ENCODE measurements at regions not wholly inside any gene's neighbourhood (a gene's known extent, or its start where the extent isn't known, plus 50 kb on each side); places are given as distances from the start of the nearest gene placed in this dataset.

GRCh38 chr2:128446874-128447537, 128.3 kb upstream of the HS6ST1 start:
- Histone ChIP-seq H3K4me3 (ENCODE audit: low read length) (no peak overlapping the region), H3K9me3 (replicated peaks; ENCODE audit: insufficient read depth, low read length) (no peaks in the 10 kb centered on the region), H3K4me1 (ENCODE audit: low read length) (no peaks in the 10 kb centered on the region), H3K9ac (ENCODE audit: low read length) (no peak overlapping the region), H4K20me1 (ENCODE audit: insufficient read depth, low read length) (no peaks in the 10 kb centered on the region), H3K27ac (ENCODE audit: low read length) (no peak overlapping the region), H3F3A (ENCODE audit: insufficient read depth, low read length) (no peaks in the 10 kb centered on the region), H2AFZ (ENCODE audit: low read length) (no peak overlapping the region), H3K9me2 (replicated peaks; ENCODE audit: insufficient read depth, low read length) (no peaks in the 10 kb centered on the region), H3K27me3 (replicated peaks; ENCODE audit: insufficient read depth, low read length) (no peaks in the 10 kb centered on the region), H3K79me2 (ENCODE audit: low read length) (no peaks in the 10 kb centered on the region), H3K4me2 (ENCODE audit: low read depth, low read length) (no peak overlapping the region), H3K36me3 (replicated peaks; ENCODE audit: insufficient read depth, low read length) (no peaks in the 10 kb centered on the region)
- TF ChIP-seq, protein P1, sequence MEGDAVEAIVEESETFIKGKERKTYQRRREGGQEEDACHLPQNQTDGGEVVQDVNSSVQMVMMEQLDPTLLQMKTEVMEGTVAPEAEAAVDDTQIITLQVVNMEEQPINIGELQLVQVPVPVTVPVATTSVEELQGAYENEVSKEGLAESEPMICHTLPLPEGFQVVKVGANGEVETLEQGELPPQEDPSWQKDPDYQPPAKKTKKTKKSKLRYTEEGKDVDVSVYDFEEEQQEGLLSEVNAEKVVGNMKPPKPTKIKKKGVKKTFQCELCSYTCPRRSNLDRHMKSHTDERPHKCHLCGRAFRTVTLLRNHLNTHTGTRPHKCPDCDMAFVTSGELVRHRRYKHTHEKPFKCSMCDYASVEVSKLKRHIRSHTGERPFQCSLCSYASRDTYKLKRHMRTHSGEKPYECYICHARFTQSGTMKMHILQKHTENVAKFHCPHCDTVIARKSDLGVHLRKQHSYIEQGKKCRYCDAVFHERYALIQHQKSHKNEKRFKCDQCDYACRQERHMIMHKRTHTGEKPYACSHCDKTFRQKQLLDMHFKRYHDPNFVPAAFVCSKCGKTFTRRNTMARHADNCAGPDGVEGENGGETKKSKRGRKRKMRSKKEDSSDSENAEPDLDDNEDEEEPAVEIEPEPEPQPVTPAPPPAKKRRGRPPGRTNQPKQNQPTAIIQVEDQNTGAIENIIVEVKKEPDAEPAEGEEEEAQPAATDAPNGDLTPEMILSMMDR (IDR thresholded peaks at IDR 0.05; ENCODE audit: low read length): no peak
- TF ChIP-seq EZH2phosphoT487 (IDR thresholded peaks at IDR 0.05; ENCODE audit: low read length): no peak
- no peak for TF ChIP-seq EZH2 (optimal IDR thresholded peaks at IDR 0.05; ENCODE audit: low read depth, low read length)
- DNase-seq: no peak

DNA sequence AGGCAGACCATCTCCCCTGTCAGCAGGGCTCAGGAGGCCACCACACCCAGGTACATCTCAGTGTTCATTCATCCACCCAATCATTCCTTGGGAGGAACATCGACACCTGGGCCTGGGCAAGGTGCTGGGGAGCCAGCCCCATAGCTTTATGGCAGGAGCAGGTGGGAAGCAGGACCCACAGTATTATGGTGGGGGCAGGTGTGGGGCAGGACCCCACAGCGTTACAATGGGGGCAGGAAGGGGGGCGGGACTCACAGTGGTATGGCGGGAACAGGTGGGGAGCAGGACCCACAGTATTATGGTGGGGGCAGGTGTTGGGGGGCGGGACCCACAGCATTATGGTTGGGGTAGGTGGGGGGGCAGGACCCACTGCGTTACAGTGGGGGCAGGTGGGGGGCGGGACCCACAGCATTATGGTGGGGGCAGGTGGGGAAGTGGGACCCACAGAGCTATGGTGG, 128.9 kb upstream of the HS6ST1 start:
- no peaks in the 10 kb centered on the region for H3K36me3 ChIP-seq (replicated peaks; ENCODE audit: insufficient read depth, low read length)
- H2AFZ ChIP-seq (ENCODE audit: low read length): no peak overlapping the region
- no peak overlapping the region for H3K4me3 ChIP-seq (ENCODE audit: low read length)
- H3K4me1 ChIP-seq (ENCODE audit: low read length): no peaks in the 10 kb centered on the region
- no peak overlapping the region for H3K4me2 ChIP-seq (ENCODE audit: low read depth, low read length)
- TF ChIP-seq EZH2 (optimal IDR thresholded peaks at IDR 0.05; ENCODE audit: low read depth, low read length) (no peak), EZH2phosphoT487 (IDR thresholded peaks at IDR 0.05; ENCODE audit: low read length) (no peak)
- TF ChIP-seq, protein P1 (IDR thresholded peaks at IDR 0.05; ENCODE audit: low read length): no peak
- H3K79me2 ChIP-seq (ENCODE audit: low read length): no peaks in the 10 kb centered on the region
- no peak overlapping the region for H3K9ac ChIP-seq (ENCODE audit: low read length)
- no peak overlapping the region for H3K27ac ChIP-seq (ENCODE audit: low read length)
- no peaks in the 10 kb centered on the region for H4K20me1 ChIP-seq (ENCODE audit: insufficient read depth, low read length)
- H3F3A ChIP-seq (ENCODE audit: insufficient read depth, low read length): no peaks in the 10 kb centered on the region
- H3K9me3 ChIP-seq (replicated peaks; ENCODE audit: insufficient read depth, low read length): no peaks in the 10 kb centered on the region
- no peaks in the 10 kb centered on the region for H3K27me3 ChIP-seq (replicated peaks; ENCODE audit: insufficient read depth, low read length)
- no peak for DNase-seq
- no peaks in the 10 kb centered on the region for H3K9me2 ChIP-seq (replicated peaks; ENCODE audit: insufficient read depth, low read length)

GRCh38 chr2:128448331-128449225, 129.9 kb upstream of the HS6ST1 start:
- no peaks in the 10 kb centered on the region for H3K9me2 ChIP-seq (replicated peaks; ENCODE audit: insufficient read depth, low read length)
- DNase-seq: no peak
- no peaks in the 10 kb centered on the region for H3K79me2 ChIP-seq (ENCODE audit: low read length)
- no peak overlapping the region for H3K4me2 ChIP-seq (ENCODE audit: low read depth, low read length)
- no peak overlapping the region for H2AFZ ChIP-seq (ENCODE audit: low read length)
- no peaks in the 10 kb centered on the region for H3K4me1 ChIP-seq (ENCODE audit: low read length)
- no peaks in the 10 kb centered on the region for H4K20me1 ChIP-seq (ENCODE audit: insufficient read depth, low read length)
- no peak overlapping the region for H3K4me3 ChIP-seq (ENCODE audit: low read length)
- H3F3A ChIP-seq (ENCODE audit: insufficient read depth, low read length): no peaks in the 10 kb centered on the region
- no peaks in the 10 kb centered on the region for H3K9me3 ChIP-seq (replicated peaks; ENCODE audit: insufficient read depth, low read length)
- no peak overlapping the region for H3K9ac ChIP-seq (ENCODE audit: low read length)
- H3K27me3 ChIP-seq (replicated peaks; ENCODE audit: insufficient read depth, low read length): no peaks in the 10 kb centered on the region
- TF ChIP-seq, protein P1 (IDR thresholded peaks at IDR 0.05; ENCODE audit: low read length): no peak
- TF ChIP-seq EZH2 (optimal IDR thresholded peaks at IDR 0.05; ENCODE audit: low read depth, low read length): no peak
- no peak for TF ChIP-seq EZH2phosphoT487 (IDR thresholded peaks at IDR 0.05; ENCODE audit: low read length)
- H3K27ac ChIP-seq (ENCODE audit: low read length): no peak overlapping the region
- H3K36me3 ChIP-seq (replicated peaks; ENCODE audit: insufficient read depth, low read length): no peaks in the 10 kb centered on the region
